ENCODE measurements at regions not wholly inside any gene's neighbourhood (a gene's known extent, or its start where the extent isn't known, plus 50 kb on each side); places are given as distances from the start of the nearest gene placed in this dataset.

DNA sequence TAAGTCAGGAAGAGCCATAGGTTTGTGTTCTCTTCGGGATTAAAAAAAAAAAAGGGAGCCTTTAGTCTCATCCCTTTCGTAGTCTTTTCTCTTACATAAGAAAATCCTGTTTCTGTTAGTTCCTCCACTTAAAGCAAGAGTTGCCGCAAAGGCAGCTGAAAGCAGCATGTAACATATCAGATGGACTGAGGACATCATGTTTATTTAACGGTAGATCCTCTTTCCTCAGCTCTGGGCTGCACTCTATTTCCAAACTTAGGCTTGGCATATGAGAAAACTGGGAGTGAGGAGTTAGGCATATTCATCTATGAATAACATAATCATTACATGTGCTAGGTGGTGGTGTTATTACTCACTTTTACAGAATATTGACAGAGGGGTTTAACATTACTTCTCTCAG lies 391.2 kb downstream of the KLF12 start:
- TF ChIP-seq, protein P1, sequence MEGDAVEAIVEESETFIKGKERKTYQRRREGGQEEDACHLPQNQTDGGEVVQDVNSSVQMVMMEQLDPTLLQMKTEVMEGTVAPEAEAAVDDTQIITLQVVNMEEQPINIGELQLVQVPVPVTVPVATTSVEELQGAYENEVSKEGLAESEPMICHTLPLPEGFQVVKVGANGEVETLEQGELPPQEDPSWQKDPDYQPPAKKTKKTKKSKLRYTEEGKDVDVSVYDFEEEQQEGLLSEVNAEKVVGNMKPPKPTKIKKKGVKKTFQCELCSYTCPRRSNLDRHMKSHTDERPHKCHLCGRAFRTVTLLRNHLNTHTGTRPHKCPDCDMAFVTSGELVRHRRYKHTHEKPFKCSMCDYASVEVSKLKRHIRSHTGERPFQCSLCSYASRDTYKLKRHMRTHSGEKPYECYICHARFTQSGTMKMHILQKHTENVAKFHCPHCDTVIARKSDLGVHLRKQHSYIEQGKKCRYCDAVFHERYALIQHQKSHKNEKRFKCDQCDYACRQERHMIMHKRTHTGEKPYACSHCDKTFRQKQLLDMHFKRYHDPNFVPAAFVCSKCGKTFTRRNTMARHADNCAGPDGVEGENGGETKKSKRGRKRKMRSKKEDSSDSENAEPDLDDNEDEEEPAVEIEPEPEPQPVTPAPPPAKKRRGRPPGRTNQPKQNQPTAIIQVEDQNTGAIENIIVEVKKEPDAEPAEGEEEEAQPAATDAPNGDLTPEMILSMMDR (IDR thresholded peaks at IDR 0.05; ENCODE audit: borderline replicate concordance, insufficient read depth, low read depth, low read length) = no peak

GRCh38 chr13:73741742-73742141 lies 392.5 kb downstream of the KLF12 start:
- H3K4me3 ChIP-seq (ENCODE audit: low read depth, low read length) = no peak overlapping the region
- TF ChIP-seq, protein P1 (IDR thresholded peaks at IDR 0.05; ENCODE audit: borderline replicate concordance, insufficient read depth, low read depth, low read length) = no peak

More for the DNA sequence above, 391.2 kb downstream of the KLF12 start:
- no peak overlapping the region for H3K4me3 ChIP-seq (ENCODE audit: low read depth, low read length)

- TF ChIP-seq, protein P1 (IDR thresholded peaks at IDR 0.05; ENCODE audit: borderline replicate concordance, insufficient read depth, low read depth, low read length) = no peak
- H3K4me3 ChIP-seq (ENCODE audit: low read depth, low read length) = no peak overlapping the region
These were observed 393.1 kb downstream of the KLF12 start for GRCh38 chr13:73741111-73741510.

GRCh38 chr13:73740666-73741065 lies 393.5 kb downstream of the KLF12 start:
- no peak overlapping the region for H3K4me3 ChIP-seq (ENCODE audit: low read depth, low read length)
- TF ChIP-seq, protein P1 (IDR thresholded peaks at IDR 0.05; ENCODE audit: borderline replicate concordance, insufficient read depth, low read depth, low read length) = no peak

GRCh38 chr13:73739394-73739793 lies 394.8 kb downstream of the KLF12 start:
- H3K4me3 ChIP-seq (ENCODE audit: low read depth, low read length) = no peak overlapping the region
- TF ChIP-seq, protein P1 (IDR thresholded peaks at IDR 0.05; ENCODE audit: borderline replicate concordance, insufficient read depth, low read depth, low read length) = no peak

DNA sequence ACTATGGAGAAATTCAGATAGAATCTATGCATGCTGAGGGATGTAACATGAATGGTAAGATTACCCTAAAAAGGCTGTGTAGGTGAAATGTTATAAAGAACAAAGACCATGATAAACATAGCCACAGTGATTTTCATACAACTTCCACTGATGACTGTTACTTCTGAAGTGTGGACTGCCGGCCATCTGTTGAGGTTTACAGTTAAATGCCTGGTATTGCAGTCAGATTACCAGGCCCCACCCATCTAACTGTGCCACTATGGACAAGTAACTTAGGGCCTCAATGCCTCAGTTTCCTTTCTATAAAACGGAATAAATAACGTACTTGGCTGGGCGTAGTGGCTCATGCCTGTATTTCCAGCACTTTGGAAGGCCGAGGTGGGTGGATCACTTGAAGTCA lies 395.6 kb downstream of the KLF12 start:
- TF ChIP-seq, protein P1 (IDR thresholded peaks at IDR 0.05; ENCODE audit: borderline replicate concordance, insufficient read depth, low read depth, low read length) = no peak

DNA sequence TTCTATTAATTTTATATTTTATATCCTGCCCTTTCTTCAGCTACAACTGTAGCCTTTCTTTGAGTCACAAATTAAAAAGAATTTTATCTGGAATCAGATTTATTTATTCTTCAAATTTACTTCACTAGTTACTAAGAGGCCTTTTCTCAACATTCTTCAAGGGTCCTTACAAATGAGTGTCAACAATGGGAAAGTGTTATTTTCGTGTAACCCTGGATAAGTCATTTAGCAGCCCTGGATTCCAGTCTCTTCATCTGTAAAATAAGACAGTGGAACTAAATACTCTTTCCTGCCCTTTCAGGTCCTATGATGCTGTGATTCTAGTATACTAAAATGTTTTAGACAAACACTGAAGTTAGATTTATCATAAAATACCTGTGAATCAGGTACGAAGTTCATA lies 397.0 kb downstream of the KLF12 start:
- TF ChIP-seq, protein P1 (IDR thresholded peaks at IDR 0.05; ENCODE audit: borderline replicate concordance, insufficient read depth, low read depth, low read length) = no peak
- no peak overlapping the region for H3K4me3 ChIP-seq (ENCODE audit: low read depth, low read length)

More for the DNA sequence above, 395.6 kb downstream of the KLF12 start:
- H3K4me3 ChIP-seq (ENCODE audit: low read depth, low read length) = no peak overlapping the region

All from GM12875 (cell line).